ENCODE measurements at regions not wholly inside any gene's neighbourhood (a gene's known extent, or its start where the extent isn't known, plus 50 kb on each side); places are given as distances from the start of the nearest gene placed in this dataset.

DNA sequence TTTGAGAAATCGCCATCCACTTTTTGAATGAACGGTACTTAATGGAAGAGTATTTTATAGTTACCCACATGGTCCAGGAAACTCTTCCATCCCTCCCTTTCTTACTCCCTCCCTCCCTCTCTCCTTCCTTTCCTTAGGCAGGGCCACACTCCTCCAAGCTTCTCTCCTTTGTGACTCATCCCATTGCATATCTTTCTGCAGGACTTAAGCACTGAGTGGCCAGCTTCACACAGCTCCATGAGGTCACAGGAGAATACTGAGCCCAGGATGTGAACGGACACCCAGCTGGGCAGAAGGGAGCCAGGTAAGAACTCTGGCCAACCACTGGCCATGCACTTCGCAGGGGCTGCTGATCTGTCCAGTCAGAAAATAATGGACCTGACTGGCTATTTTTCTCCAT is 189.7 kb upstream of the ADCY1 start:
- TF ChIP-seq, protein P1, sequence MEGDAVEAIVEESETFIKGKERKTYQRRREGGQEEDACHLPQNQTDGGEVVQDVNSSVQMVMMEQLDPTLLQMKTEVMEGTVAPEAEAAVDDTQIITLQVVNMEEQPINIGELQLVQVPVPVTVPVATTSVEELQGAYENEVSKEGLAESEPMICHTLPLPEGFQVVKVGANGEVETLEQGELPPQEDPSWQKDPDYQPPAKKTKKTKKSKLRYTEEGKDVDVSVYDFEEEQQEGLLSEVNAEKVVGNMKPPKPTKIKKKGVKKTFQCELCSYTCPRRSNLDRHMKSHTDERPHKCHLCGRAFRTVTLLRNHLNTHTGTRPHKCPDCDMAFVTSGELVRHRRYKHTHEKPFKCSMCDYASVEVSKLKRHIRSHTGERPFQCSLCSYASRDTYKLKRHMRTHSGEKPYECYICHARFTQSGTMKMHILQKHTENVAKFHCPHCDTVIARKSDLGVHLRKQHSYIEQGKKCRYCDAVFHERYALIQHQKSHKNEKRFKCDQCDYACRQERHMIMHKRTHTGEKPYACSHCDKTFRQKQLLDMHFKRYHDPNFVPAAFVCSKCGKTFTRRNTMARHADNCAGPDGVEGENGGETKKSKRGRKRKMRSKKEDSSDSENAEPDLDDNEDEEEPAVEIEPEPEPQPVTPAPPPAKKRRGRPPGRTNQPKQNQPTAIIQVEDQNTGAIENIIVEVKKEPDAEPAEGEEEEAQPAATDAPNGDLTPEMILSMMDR (IDR thresholded peaks at IDR 0.05; ENCODE audit: low read depth, low read length, missing input control) = no peak
- TF ChIP-seq, protein P2, sequence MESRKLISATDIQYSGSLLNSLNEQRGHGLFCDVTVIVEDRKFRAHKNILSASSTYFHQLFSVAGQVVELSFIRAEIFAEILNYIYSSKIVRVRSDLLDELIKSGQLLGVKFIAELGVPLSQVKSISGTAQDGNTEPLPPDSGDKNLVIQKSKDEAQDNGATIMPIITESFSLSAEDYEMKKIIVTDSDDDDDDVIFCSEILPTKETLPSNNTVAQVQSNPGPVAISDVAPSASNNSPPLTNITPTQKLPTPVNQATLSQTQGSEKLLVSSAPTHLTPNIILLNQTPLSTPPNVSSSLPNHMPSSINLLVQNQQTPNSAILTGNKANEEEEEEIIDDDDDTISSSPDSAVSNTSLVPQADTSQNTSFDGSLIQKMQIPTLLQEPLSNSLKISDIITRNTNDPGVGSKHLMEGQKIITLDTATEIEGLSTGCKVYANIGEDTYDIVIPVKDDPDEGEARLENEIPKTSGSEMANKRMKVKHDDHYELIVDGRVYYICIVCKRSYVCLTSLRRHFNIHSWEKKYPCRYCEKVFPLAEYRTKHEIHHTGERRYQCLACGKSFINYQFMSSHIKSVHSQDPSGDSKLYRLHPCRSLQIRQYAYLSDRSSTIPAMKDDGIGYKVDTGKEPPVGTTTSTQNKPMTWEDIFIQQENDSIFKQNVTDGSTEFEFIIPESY (IDR thresholded peaks at IDR 0.05) = no peak
- TF ChIP-seq, protein P3, sequence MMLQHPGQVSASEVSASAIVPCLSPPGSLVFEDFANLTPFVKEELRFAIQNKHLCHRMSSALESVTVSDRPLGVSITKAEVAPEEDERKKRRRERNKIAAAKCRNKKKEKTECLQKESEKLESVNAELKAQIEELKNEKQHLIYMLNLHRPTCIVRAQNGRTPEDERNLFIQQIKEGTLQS (IDR thresholded peaks at IDR 0.05) = no peak
- TF ChIP-seq JUND (IDR thresholded peaks at IDR 0.05) = no peak
- no peak for TF ChIP-seq GABPA (IDR thresholded peaks at IDR 0.05 in 1 of 2, conservative IDR thresholded peaks at IDR 0.05 in 1 of 2)
